Fibroblast of lung (primary cell): ENCODE measurements at regions not wholly inside any gene's neighbourhood (a gene's known extent, or its start where the extent isn't known, plus 50 kb on each side); places are given as distances from the start of the nearest gene placed in this dataset.

Source experiments
- DNase-seq, 2 donors: peaks; one replicate each; pipeline versions ENCODE4 v3.0.0 to v3.0.0-alpha.2; 2010; ENCODE audit warnings: low read depth in 2 of 2
- H2AFZ ChIP-seq: 2 replicates; pipeline ENCODE4 v1.5.1; 2012; ENCODE audit warnings: low read length, control low read depth, inconsistent platforms
- H3K27ac ChIP-seq: 2 replicates; pipeline ENCODE4 v1.5.1; 2011; ENCODE audit warnings: low read length, control low read depth; ENCODE audit not compliant: insufficient read depth
- H3K27me3 ChIP-seq: 2 replicates; pipeline ENCODE4 v1.5.1; 2011; ENCODE audit warnings: mild to moderate bottlenecking, low read length; ENCODE audit not compliant: control insufficient read depth, insufficient read depth
- H3K36me3 ChIP-seq: 2 replicates; pipeline ENCODE4 v1.5.1; 2011; ENCODE audit warnings: low read length; ENCODE audit not compliant: control insufficient read depth, insufficient read depth
- H3K4me1 ChIP-seq: 2 replicates; pipeline ENCODE4 v1.5.1; 2011; ENCODE audit warnings: low read length; ENCODE audit not compliant: control insufficient read depth, insufficient read depth; ENCODE audit errors: extremely low read depth
- H3K4me2 ChIP-seq: 2 replicates; pipeline ENCODE4 v1.5.1; 2011; ENCODE audit warnings: low read length, control low read depth; ENCODE audit not compliant: insufficient read depth; ENCODE audit errors: extremely low read depth
- H3K4me3 ChIP-seq, 4 experiments: fragments of 200-600 bp in 1 of 4; sonication (generic) in 1 of 4; replicated peaks in 1 of 4; 2 replicates each; pipeline ENCODE4 v1.5.1; 2011 to 2016; ENCODE audit warnings: low read length in 4 of 4, low read depth in 3 of 4, mild to moderate bottlenecking in 3 of 4, control low read depth in 2 of 4, inconsistent platforms in 1 of 4, mixed read lengths in 1 of 4; ENCODE audit not compliant: insufficient read depth in 1 of 4; ENCODE audit errors: control extremely low read depth in 1 of 4
- H3K79me2 ChIP-seq: 2 replicates; pipeline ENCODE4 v1.5.1; 2012; ENCODE audit warnings: mild to moderate bottlenecking, low read length, inconsistent platforms; ENCODE audit not compliant: control insufficient read depth, insufficient read depth
- H3K9ac ChIP-seq: 2 replicates; pipeline ENCODE4 v1.5.1; 2011; ENCODE audit warnings: mild to moderate bottlenecking, low read length, control low read depth; ENCODE audit not compliant: insufficient read depth
- H3K9me3 ChIP-seq: 2 replicates; pipeline ENCODE4 v1.5.1; 2012; ENCODE audit warnings: low read depth, low read length; ENCODE audit not compliant: control insufficient read depth, insufficient read depth
- H4K20me1 ChIP-seq: 2 replicates; pipeline ENCODE4 v1.5.1; 2011; ENCODE audit warnings: low read length; ENCODE audit not compliant: control insufficient read depth, insufficient read depth; ENCODE audit errors: extremely low read depth
- CTCF ChIP-seq, 2 donors: IDR thresholded peaks in 1 of 2; conservative IDR thresholded peaks in 1 of 2; 1 replicate in 1 of 2; 2 replicates in 1 of 2; pipeline ENCODE4 v1.5.1; 2011 to 2012; ENCODE audit warnings: low read length in 2 of 2, control low read depth in 1 of 2, inconsistent platforms in 1 of 2, low read depth in 1 of 2, mild to moderate bottlenecking in 1 of 2
- EZH2 ChIP-seq: IDR thresholded peaks from 2 replicates; pipeline ENCODE4 v1.5.1; 2012; ENCODE audit warnings: low read length, control low read depth, mild to moderate bottlenecking; ENCODE audit errors: missing control alignments

- H2AFZ ChIP-seq = no peak overlapping the region
- no peaks in the 10 kb centered on the region for H4K20me1 ChIP-seq
- DNase-seq = no peak
- no peak overlapping the region for H3K4me2 ChIP-seq
- H3K27me3 ChIP-seq = no peaks in the 10 kb centered on the region
- H3K9ac ChIP-seq = no peak overlapping the region
- H3K9me3 ChIP-seq = no peaks in the 10 kb centered on the region
- H3K4me1 ChIP-seq = no peaks in the 10 kb centered on the region
- TF ChIP-seq CTCF (conservative IDR thresholded peaks at IDR 0.05 in 1 of 2, IDR thresholded peaks at IDR 0.05 in 1 of 2; ENCODE audit: low read depth in 1 of 2, low read length in 2 of 2) (no peak), EZH2 (no peak)
- no peaks in the 10 kb centered on the region for H3K79me2 ChIP-seq
- H3K36me3 ChIP-seq = no peaks in the 10 kb centered on the region
- no peak overlapping the region for H3K4me3 ChIP-seq
- no peak overlapping the region for H3K27ac ChIP-seq
These were observed 545.3 kb downstream of the PTPRC start for GRCh38 chr1:199184180-199184579.

DNA sequence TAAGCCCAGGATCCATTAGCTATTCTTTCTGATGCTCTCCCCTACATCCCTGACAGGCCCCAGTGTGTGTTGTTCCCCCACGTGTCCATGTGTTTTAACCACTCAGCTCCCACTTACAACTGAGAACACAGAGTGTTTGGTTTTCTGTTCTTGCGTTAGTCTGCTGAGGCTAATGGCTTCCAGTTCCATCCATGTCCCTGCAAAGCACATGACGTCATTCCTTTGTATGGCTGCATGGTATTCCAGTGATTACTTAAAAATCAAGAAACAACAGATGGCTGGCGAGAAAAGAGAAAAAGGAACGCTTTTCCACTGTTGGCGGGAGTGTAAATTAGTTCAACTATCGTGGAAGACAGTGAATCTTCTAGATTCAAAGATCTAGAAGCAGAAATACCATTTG is 556.0 kb downstream of the PTPRC start:
- no peak overlapping the region for H3K4me3 ChIP-seq
- H3K4me1 ChIP-seq = no peaks in the 10 kb centered on the region

GRCh38 chr1:199197695-199198094 is 558.9 kb downstream of the PTPRC start:
- H3K79me2 ChIP-seq = no peaks in the 10 kb centered on the region
- H3K36me3 ChIP-seq = no peaks in the 10 kb centered on the region
- DNase-seq = no peak
- no peak overlapping the region for H2AFZ ChIP-seq
- H3K4me2 ChIP-seq = no peak overlapping the region
- H3K4me1 ChIP-seq = no peaks in the 10 kb centered on the region
- H3K27ac ChIP-seq = no peak overlapping the region
- H3K9ac ChIP-seq = no peak overlapping the region
- TF ChIP-seq EZH2 (no peak), CTCF (conservative IDR thresholded peaks at IDR 0.05 in 1 of 2, IDR thresholded peaks at IDR 0.05 in 1 of 2; ENCODE audit: low read depth in 1 of 2, low read length in 2 of 2) (no peak)
- no peaks in the 10 kb centered on the region for H3K9me3 ChIP-seq
- H3K4me3 ChIP-seq = no peak overlapping the region
- H3K27me3 ChIP-seq = no peaks in the 10 kb centered on the region
- no peaks in the 10 kb centered on the region for H4K20me1 ChIP-seq

More for the DNA sequence above, 556.0 kb downstream of the PTPRC start:
- Histone ChIP-seq H3K79me2 (no peaks in the 10 kb centered on the region), H3K9me3 (no peaks in the 10 kb centered on the region), H3K27me3 (no peaks in the 10 kb centered on the region), H3K27ac (no peak overlapping the region), H3K4me2 (no peak overlapping the region), H3K9ac (no peak overlapping the region), H4K20me1 (no peaks in the 10 kb centered on the region), H2AFZ (no peak overlapping the region), H3K36me3 (no peaks in the 10 kb centered on the region)
- TF ChIP-seq CTCF (conservative IDR thresholded peaks at IDR 0.05 in 1 of 2, IDR thresholded peaks at IDR 0.05 in 1 of 2; ENCODE audit: low read depth in 1 of 2, low read length in 2 of 2) (no peak), EZH2 (no peak)
- no peak for DNase-seq
